ENCODE measurements at regions not wholly inside any gene's neighbourhood (a gene's known extent, or its start where the extent isn't known, plus 50 kb on each side); places are given as distances from the start of the nearest gene placed in this dataset.

DNA sequence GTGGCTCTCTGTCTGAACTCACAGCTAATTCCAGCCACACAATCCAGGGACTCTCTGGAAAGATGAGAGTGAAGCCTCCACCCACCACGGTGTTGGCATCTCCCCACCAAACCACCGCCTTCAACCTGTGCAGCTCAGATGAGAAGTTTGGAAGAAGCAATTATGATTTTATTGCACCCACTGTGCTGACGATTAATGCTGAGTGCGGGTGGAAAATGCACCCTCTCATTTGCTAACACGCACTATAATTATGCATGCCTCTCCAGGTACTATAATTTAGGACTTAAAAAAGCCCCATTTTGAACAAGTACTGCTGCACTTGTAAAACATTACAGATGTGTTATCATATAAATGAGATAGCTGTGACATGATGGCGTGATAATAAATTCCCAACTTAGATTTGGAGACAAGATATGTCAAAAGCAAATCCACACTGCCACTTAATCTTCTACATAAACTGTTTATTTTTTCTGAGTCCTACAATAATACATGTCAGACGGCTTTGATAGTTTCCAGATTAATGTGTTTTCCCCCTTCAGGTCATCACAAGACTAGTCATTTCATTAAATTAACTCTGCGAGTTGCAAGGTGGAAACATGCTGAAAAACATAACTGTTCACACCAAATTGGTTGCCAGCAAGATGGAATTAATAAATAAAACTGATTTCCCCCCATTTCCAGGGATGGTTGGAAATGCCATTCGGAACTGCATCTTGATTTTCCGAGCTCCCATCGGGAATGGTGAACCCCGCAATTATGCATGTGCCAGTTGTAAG is 466.5 kb upstream of the MAF start:
- DNase-seq, result no peak

DNA sequence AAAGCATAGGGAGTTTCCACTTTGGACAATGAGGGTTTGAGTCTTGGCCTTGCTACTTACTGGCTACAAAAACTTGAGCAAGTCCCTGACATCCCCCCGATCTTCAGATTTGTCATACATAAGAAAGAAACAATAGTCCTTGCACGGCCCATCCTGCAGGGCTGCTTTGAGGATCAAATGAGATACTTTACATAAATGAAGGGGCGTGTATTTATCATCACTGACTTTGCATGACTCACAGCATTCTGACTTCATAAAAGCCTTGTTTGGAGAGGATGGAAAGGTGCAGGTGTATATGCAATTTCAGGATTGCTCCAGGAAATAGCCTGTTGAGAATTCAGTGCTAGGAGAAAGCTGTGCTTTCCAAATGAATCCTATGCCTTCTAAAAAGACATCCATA is 465.0 kb upstream of the MAF start:
- DNase-seq, result no peak

DNA sequence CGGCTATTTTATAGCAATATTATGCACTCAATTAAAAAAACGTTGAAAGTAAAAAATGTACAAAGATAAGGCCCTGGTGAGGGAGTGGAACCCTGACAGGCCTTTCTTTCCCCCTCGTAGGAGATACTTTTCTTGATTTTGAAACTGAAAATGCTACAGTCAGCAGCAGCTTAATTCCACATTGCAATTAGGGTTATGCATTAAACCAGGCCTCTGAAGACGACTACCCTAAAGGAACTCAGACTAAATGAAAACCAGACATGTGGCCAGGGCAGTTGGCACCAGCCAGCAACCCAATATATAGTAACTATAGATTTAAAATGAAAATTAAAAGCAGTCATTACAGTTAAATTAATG is 463.2 kb upstream of the MAF start:
- DNase-seq, result no peak

DNA sequence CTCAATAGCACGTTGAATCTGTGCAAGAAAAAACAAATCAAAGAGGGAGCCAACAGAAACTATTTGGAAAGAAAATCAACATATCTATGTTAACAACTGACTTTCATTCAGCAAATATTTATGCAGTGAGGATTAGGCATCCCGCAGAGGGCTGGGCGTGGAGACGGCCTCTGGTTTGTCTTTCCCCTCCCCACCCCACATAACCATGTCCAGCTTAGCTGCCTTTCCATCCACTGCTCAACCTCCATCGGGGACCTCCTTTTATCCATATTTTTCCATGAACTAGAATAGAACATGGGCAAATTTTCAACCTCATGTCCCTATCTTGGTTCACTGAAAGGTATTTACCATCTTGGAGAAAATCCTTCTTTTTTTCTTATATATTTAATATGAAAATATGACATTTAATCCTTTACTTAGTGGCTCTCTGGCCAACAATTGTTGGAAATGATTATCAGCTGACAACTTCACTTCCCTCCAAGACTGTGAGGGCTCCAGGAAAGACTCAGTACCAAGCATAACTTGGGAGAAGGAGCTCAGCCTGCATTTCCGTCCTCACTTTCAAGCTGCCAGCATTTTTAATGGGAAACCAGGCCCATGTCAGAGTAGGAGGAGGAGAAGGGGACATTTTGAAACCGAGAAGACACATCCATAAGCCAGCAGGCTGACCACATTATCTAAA is 462.6 kb upstream of the MAF start:
- no peak for DNase-seq

DNA sequence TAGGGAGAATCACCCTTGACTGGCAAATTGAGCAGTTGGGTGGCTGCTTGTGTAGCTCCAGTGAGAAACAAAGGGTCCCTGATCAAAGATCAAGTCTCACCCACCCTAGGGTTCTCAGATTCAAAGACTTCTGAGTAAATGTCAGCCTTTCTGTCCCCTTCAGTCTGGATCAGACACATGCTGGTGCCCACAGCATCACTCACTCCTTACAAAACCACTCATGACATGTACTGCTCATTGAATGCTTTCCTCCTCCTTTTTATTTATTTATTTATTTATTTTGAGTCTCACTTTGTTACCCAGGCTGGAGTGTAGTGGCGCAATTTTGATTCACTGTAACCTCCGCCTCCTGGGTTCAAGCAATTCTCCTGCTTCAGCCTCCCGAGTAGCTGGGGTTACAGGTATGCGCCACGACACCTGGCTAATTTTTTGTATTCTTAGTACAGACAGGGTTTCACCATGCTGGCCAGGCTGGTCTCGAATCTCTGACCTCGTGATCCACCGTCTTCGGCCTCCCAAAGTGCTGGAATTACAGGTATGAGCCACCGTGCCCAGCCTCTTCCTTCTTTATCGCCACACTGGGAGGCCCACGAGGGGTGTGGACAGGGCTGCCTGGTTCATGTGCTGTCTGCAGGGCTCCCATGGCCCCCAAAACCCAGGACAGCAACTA is 462.0 kb upstream of the MAF start:
- no peak for DNase-seq

DNA sequence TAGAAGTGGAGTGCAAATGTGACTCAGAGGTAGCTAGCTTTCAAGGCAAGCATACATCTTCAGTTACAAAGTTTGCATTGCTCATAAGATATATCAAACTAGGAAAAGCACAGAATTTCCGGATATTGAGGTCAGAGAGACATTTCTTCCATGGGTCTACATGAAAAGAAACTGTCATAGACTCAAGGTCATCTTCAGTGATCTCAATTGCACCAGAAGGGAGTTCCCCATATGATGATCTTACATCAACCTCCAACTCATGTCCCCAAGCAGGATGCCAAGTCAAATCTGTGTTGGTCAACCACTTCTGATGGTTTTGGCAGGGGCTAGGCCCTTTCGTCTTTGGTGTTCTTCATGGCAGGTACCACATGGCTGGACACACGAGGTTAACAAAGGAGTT is 459.9 kb upstream of the MAF start:
- peak; percentile 6 for DNase-seq

DNA sequence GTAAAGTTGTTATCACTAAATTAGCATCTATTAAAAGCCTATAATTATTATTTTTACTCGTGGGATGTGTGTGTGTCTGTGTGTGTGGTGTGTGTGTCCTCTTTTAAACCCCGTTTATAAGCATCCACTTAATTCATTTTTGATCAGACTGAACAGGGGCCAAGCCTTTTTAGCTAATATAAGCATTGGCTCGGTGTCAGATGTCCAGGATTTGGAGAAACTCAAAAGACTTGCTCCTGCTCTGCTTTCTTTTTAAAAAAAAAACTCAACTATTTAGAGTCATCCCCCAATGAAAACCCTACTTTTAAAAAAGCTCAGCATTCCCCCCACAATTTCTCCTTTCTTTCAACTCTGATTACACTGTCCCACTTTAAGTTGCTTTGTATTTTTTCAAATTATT is 459.3 kb upstream of the MAF start:
- no peak for DNase-seq

DNA sequence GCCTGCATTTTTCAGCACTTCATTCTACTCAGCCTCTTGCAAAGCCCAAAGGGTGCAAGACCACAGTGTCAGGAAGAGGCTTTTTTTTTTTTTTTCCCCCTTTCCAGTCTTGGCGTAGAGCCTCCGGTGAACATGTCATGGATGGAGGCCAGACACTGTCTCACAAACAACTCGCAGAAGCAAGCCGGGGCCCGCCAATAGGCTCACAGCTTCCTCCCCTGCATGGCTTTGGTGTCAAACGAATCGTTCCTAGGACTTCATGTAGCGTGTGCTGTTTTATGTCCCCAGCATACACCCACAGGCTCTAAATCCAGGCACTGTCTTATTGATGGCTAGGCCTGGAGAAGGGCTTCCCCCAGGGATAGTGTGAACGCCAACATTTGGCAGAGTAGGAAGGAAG is 457.7 kb upstream of the MAF start:
- no peak for DNase-seq

DNA sequence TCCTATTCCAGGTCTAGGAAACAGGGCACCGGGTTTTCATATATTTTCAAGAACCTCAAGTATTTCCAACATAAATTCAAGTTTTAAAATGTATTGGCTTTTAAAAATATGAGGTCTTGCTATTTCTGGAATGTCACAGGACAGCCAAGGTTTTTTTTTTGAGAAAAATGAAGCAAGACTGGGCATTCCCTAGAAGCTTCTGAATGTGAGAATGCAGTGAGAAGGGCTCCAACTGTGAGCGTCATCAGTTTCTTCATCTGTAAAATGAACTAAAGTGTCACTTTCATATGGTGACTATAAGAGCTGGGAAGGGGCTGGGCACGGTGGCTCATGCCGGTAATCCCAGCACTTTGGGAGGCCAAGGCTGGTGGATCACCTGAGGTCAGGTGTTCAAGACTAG is 455.8 kb upstream of the MAF start:
- no peak for DNase-seq

DNA sequence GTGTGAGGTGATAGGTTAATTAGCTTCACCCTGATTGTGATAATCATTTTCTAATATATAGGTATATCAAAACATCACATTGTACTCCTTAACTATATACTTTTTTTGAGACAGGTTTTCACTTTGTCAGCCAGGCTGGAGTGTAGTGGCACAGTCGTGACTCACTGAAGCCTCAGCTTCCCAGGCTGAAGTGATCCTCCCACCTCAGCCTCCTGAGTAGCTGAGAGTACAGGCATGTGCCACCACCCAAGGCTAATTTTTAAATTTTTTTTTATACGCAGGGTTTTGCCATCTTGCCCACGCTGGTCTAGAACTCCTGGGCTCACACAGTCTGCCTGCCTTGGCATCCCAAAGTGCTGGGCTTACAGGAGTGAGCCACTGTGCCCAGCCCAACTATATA is 455.3 kb upstream of the MAF start:
- no peak for DNase-seq

DNA sequence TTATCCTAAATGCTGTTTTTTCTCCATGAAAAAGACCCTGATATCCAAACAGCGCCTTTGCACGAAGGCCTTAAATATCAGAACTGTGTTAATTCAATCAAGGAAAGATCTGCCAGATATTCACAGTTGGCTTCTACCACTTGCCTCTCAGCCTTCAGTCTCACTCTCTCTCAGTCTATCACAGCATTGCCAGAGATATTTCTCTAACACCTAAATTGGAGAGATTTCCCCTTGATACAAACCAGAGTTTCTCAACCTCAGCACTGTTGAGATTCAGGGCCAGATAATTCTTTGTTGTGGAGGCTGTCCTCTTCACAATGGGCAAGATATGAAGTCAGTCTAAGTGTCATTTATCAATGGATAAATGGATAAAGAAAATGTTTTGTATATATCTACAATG is 454.1 kb upstream of the MAF start:
- no peak for DNase-seq

DNA sequence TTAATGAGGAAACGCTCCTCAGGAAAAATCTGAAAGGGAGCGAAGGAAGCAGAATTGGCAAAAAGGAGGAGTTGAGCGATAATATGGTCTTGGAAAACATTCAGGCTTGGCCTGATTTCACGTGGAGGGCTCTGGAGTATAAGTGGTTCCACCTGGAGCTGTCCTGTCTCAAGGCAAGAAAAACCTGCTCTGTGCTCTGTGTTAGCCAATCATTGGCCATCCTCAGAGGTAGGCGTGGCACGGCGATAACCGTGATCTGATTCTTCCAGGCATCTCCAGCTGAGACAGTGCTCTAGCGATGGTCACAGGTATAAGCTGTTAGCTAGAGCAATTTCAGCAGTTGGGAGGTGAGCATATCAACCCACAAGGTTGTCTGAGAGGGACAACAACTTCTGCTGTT is 450.5 kb upstream of the MAF start:
- DNase-seq, result no peak

DNA sequence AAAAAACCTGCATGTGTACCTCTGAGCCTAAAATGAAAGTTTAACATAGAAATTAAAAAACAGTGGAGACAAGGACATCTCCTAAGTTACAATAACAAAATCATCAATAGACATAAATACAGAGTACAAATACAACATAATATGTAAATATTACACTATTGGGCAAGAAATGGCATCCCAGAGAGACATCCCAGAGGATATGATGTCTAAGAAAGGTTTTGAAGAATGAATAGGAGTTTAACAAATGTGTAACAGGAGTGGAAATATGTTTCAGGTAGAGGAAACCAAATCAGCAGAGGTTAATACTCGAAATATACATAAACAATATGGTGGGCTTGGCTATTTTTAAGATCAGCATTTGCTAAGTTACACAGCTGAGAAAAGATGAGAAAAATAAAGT is 447.7 kb upstream of the MAF start:
- no peak for DNase-seq

DNA sequence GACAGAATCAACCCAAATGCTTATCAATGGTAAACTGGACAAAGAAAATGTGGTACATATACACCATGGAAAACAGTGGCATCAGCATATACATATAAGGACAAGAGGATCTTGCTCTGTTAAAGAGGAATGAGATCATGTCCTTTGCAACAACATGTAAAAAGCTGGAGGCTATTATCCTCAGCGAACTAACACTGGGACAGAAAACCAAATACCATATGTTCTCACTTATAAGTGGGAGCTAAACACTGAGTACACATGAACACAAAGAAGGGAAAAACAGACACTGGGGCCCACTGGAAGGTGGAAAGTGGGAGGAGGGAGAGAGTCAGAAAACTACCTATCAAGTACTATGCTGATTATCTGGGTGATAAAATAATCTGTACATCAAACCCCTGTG is 447.3 kb upstream of the MAF start:
- DNase-seq, result no peak

DNA sequence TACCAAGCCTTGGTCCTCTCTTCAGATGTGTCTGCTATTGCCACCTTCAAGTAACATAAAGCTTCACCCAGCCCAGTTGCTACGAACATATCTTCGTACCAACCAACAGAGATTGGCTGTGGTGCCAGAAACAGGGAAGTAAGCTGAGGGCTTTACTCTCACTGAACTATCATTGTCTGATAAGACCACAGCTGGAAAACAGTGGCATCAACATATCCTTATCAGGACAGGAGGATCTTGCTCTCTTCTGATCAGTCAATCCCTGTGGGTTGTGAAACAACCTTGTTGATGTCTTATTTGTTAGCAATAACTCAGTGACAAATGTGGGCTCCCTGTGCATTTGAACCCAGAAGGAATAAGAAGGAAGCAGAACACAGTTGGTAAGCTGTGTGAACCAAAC is 446.3 kb upstream of the MAF start:
- no peak for DNase-seq

DNA sequence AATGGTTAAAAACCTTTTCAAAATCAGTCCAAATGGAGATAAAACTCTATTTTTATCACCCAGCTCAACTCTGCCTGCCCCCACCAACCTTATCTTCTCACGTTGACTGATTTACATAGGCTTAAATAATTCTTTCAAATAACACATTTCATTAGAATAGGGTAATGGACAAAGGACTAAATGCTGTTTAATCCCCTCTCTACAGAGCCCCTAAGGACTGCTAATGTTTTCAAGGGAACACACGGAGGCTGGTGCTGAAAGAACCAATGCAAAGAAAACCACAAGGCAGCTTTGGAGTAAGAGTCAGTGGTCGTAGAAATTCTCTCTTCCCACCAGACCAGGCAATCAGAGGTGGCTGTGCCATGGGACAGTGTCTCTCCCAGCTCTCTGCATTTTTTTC is 445.7 kb upstream of the MAF start:
- no peak for DNase-seq

DNA sequence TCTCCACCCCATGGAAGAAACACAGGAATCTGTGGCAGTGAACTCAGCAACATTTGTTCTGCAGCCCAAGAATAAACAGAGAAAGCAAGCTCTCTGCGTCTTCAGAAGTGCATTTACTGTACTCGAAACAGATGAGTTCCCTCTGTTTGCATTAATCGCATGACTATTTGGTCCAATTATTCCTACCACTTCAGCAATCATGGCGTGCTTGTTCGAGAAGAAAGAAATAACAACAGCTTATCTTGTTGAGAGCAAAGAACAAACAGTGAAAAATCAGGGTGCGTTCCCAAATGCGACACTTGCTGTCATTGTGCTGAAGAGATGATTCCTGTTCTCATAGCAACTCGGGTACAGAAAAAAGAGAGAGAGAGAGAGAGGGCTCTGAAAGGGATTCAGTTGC is 445.3 kb upstream of the MAF start:
- DNase-seq, result no peak

DNA sequence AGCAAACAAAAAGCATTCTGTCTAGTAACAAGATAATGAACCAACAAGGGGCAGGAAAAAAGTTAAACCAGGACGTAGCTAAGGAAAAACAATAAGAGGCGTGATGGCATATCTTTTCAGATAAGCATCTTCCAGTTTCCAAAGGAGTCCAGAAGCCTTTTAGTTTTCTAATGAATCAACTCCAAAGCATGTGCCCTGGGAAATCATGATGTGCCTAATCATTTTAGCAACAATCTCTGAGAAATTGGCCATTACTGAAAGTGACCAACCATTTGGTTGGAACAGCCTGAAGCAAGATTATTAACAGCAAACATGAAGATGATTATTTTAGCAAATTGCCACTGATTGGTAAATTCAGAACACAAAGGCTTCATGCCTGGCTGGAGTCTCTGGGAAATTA is 440.9 kb upstream of the MAF start:
- no peak for DNase-seq

DNA sequence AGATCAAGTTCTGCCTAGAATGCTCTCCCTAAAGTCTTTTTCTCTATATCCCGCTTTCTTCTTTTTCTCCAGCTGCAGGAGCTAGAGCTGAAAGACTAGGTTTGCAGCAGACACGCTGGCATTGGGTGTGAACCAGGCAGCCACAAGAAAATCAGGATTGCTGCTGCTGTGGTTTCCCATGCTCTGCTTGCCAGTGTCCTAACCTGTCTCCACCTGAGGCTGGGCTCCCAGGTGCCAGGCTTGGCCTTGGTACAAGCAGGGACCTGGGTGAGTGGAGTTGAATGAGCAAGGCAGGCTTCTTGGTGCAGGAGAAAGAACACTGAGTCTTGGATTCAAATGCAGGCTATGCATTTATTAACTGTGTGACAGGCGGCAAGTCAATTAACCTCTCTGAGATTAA is 440.3 kb upstream of the MAF start:
- no peak for DNase-seq

DNA sequence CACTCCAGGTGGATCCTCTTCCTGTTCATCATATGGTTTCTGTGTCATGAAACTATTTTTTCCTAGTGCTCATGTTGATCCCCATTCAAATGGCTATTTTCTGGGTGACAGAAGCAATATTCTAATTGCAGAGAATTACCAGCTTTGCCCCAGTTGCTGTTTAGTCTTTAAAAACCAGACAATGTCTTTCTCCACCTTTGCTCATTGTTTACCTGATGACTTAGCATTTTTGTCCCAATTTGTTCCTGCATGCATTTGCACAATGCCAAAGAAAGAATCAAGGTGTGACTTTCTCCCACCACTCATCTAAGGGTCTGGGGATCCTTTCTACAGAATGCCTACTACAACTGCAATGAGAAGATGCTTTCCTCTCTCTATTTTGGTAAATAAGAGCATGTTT is 439.9 kb upstream of the MAF start:
- DNase-seq, result no peak

DNA sequence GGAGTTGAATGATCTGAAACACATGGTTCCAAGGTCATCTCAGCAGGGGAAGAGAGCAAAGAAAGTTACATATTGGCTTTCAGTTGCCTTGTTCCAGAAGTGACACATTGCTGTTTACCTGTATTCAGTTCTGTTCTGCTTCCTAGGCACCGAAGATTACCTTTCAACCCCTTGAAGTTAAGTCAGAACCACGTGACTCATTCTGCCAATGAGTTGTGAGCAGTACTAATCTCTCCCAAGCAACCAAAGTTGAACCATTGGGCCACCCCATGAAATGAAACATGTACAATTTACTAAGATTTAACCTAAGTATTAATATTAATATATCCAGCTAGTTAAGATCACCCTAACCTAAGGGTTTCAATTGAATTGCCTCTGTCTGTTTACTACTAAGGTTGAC is 439.2 kb upstream of the MAF start:
- DNase-seq, result no peak

DNA sequence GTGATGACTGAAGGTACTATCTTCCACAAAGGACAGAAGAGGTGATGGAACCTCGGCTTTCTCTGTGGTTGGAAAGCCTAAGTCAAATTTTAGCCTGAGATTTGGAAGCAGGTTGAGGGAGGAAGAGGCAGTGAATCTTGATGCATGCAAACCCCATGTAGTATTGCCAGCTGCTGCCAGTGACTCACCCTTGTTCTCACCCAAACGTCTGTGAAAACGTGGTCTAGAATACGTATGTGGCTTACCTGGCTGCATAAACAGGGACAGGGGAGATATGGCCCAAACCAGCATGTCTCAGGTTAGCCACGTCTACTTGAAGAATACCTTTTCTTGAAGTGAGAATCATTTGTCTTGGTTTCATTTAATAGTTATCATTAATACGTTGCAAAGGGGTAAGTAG is 438.0 kb upstream of the MAF start:
- DNase-seq, result no peak

DNA sequence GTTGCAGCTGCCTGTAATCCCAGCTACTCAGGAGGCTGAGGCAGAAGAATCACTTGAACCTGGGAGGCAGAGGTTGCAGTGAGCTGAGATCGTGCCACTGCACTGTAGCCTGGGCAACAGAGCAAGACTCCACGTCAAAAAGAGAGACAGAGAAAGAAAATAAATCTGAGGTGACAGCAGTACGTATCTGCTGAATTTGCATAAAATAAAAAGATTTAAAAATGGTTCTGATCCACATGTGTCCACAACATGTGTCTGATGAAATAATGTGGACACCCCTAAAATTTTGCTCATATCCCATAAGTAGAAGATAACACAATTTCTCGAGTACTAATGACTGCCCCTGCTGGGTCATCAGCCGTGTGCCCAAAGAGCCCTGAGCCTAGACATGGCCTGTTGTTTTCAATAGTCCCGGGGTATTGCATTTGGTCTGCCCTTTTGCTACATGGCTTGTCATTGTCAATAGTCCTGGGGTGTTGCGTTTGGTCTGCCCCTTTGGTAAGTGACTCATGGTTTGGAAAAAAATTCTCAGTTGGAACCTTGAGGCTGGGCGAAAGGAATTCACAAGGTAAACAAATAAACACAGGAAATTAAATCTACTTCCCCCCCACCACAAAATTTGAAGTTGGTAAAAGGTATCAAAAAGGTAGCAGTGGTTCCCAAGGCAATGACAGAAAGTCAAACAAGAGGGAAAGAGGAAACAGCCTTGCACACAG is 434.6 kb upstream of the MAF start:
- DNase-seq, result no peak

DNA sequence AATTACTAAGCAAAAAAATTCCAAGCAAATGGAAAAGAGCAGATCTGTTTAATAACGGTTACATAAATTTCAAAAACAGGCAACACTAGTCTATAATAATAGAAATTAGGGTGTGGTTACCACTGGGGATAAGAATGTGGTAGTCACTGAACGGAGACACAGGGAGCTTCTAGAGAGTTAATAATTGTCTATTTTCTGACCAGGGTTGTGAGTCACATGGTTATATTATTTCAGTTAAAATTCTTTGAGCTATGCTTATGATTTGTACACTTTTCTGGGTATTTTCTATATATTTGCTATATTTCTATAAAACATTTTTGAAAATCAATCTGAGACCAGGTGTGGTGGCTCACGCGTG is 433.9 kb upstream of the MAF start:
- DNase-seq, result no peak

Measured in activated CD4-positive, alpha-beta T cell treated with anti-CD3 and anti-CD28 coated beads, Interleukin-10, Interleukin-2, amounts not matched to agents 100 ng/mL and 50 ng/mL, durations not matched to agents 16 hours and 8 hours (primary cell).